Panc1 (cell line): ENCODE measurements at regions not wholly inside any gene's neighbourhood (a gene's known extent, or its start where the extent isn't known, plus 50 kb on each side); places are given as distances from the start of the nearest gene placed in this dataset.

Experiments
- ATAC-seq: fragments of 200-7000 bp; cut with Tn5 transposase; 2 replicates; pipeline ENCODE4 v1.9.1; 2020; ENCODE audit warnings: mild to moderate bottlenecking, moderate library complexity
- BruUV-seq: library from RNA; stranded (reverse); fragments of 400-500 nt; replicated peaks from 2 replicates; lab custom pipeline; 2021; lab: Mats Ljungman, UMichigan
- CTCF ChIA-PET: fragments of 300-600 bp; sonication (Branson Sonifier 250); formaldehyde crosslinking; loops from one replicate; lab custom pipeline; 2022; ENCODE audit warnings: antibody characterized with exemption; lab: Charles Lee
- POLR2A ChIA-PET: fragments of 300-600 bp; sonication (Branson Sonifier 250); formaldehyde crosslinking; loops from one replicate; lab custom pipeline; 2022; ENCODE audit warnings: antibody characterized with exemption; lab: Charles Lee
- DNase-seq: peaks from one replicate; pipeline ENCODE4 v3.0.0-alpha.2; 2010; ENCODE audit warnings: low read depth, low spot score
- H3K27ac ChIP-seq: 2 replicates; pipeline ENCODE4 v1.5.1; 2011; ENCODE audit warnings: mild to moderate bottlenecking, low read length, inconsistent platforms
- H3K27me3 ChIP-seq: fragments of 200-500 bp; sonication (Bioruptor generic); 2 replicates; pipeline ENCODE4 v1.6.0; 2014; ENCODE audit warnings: low read length, inconsistent platforms; ENCODE audit not compliant: control insufficient read depth, insufficient read depth
- H3K36me3 ChIP-seq: fragments of 200-500 bp; sonication (Bioruptor generic); 2 replicates; pipeline ENCODE4 v1.5.1; 2014; ENCODE audit warnings: inconsistent platforms, mild to moderate bottlenecking, low read length, moderate library complexity; ENCODE audit not compliant: control insufficient read depth, insufficient read depth
- H3K4me1 ChIP-seq: 2 replicates; pipeline ENCODE4 v1.5.1; 2011; ENCODE audit warnings: inconsistent platforms, mild to moderate bottlenecking, low read length, moderate library complexity; ENCODE audit not compliant: control insufficient read depth, insufficient read depth
- H3K4me3 ChIP-seq, 2 experiments: 2 replicates each; pipeline ENCODE4 v1.5.1; 2011 to 2012; ENCODE audit warnings: low read depth in 2 of 2, low read length in 2 of 2, mild to moderate bottlenecking in 2 of 2, inconsistent platforms in 1 of 2, moderate library complexity in 1 of 2
- H3K9me3 ChIP-seq: fragments of 200-500 bp; sonication (Bioruptor generic); 2 replicates; pipeline ENCODE4 v1.5.1; 2014; ENCODE audit warnings: low read depth, mild to moderate bottlenecking, inconsistent platforms, low read length, moderate library complexity; ENCODE audit not compliant: control insufficient read depth, insufficient read depth
- CTCF ChIP-seq: fragments of 450-650 bp; IDR thresholded peaks from 2 replicates; pipeline ENCODE4 v1.5.1; 2017; ENCODE audit warnings: mild to moderate bottlenecking
- POLR2AphosphoS5 ChIP-seq: IDR thresholded peaks from 2 replicates; pipeline ENCODE4 v1.6.1; 2012; ENCODE audit warnings: mild to moderate bottlenecking, low read depth, low read length, moderate library complexity
- REST ChIP-seq, 2 experiments: IDR thresholded peaks; 2 replicates each; pipeline ENCODE4 v1.6.1; 2011 to 2012; ENCODE audit warnings: low read depth in 2 of 2, control low read depth in 1 of 2, low read length in 1 of 2, mild to moderate bottlenecking in 1 of 2, moderate library complexity in 1 of 2; ENCODE audit not compliant: insufficient read depth in 1 of 2
- SIN3A ChIP-seq: IDR thresholded peaks from 2 replicates; pipeline ENCODE4 v1.6.1; 2012; ENCODE audit warnings: low read depth, mild to moderate bottlenecking, low read length, moderate library complexity, borderline replicate concordance; ENCODE audit not compliant: insufficient read depth
- TCF7L2 ChIP-seq: IDR thresholded peaks from 2 replicates; pipeline ENCODE4 v1.6.1; 2011; ENCODE audit warnings: mild to moderate bottlenecking, low read depth, low read length, inconsistent platforms
- in situ Hi-C: cut with HindIII; loops from 2 replicates; pipeline ENCODE4 v1.10.0; 2016; ENCODE audit warnings: low sequenced_read_pairs, low pct_unique_long_range_greater_than_20kb
- intact Hi-C: fragments of 100-400 bp; cut with micrococcal nuclease; formaldehyde crosslinking; loops from one replicate; pipeline ENCODE4 v1.10.0; 2022; ENCODE audit not compliant: unreplicated experiment

GRCh38 chr1:96191165-96191564 is 530.4 kb upstream of the PTBP2 start:
- CTCF ChIA-PET: no interaction called here
- ATAC-seq: no peak
- intact Hi-C loops: no loop called here

GRCh38 chr1:96206451-96206850 is 515.1 kb upstream of the PTBP2 start:
- Histone ChIP-seq H3K4me1 (no peaks in the 10 kb centered on the region), H3K4me3 (no peak overlapping the region), H3K27ac (no peak overlapping the region), H3K27me3 (no peaks in the 10 kb centered on the region), H3K36me3 (no peaks in the 10 kb centered on the region), H3K9me3 (no peaks in the 10 kb centered on the region)
- POLR2A ChIA-PET: no interaction called here
- no peak for ATAC-seq
- intact Hi-C loops (no loop called here), in situ Hi-C loops (no loop called here)
- CTCF ChIA-PET: no interaction called here
- no TSS peak for BruUV-seq
- TF ChIP-seq POLR2AphosphoS5 (no peak), SIN3A (no peak), TCF7L2 (no peak), CTCF (no peak), REST (IDR thresholded peaks at IDR 0.05; ENCODE audit: insufficient read depth in 1 of 2, low read depth in 2 of 2, low read length in 1 of 2) (no peak)
- no peak for DNase-seq

More at GRCh38 chr1:96191165-96191564, 530.4 kb upstream of the PTBP2 start:
- Histone ChIP-seq H3K36me3 (no peaks in the 10 kb centered on the region), H3K4me3 (no peak overlapping the region), H3K9me3 (no peaks in the 10 kb centered on the region), H3K27ac (no peak overlapping the region), H3K4me1 (no peaks in the 10 kb centered on the region), H3K27me3 (no peaks in the 10 kb centered on the region)
- no TSS peak for BruUV-seq
- TF ChIP-seq POLR2AphosphoS5 (no peak), REST (IDR thresholded peaks at IDR 0.05; ENCODE audit: insufficient read depth in 1 of 2, low read depth in 2 of 2, low read length in 1 of 2) (no peak), CTCF (no peak), SIN3A (no peak), TCF7L2 (no peak)
- no peak for DNase-seq
- POLR2A ChIA-PET: no interaction called here
- in situ Hi-C loops: no loop called here
